Choroid plexus epithelial cell (primary cell): ENCODE measurements at regions not wholly inside any gene's neighbourhood (a gene's known extent, or its start where the extent isn't known, plus 50 kb on each side); places are given as distances from the start of the nearest gene placed in this dataset.
A peak's percentile ranks its signal among the peaks of the same experiment; 100 is the strongest.

Experiments
- DNase-seq: peaks from one replicate; pipeline ENCODE4 v3.0.0-alpha.2; 2010; ENCODE audit warnings: low read depth
- H3K4me3 ChIP-seq: 2 replicates; pipeline ENCODE4 v1.5.1; 2011; ENCODE audit warnings: low read depth, mild to moderate bottlenecking, control low read depth, low read length, moderate library complexity
- TF ChIP-seq, protein P1 (sequence below): conservative IDR thresholded peaks from 2 replicates; pipeline ENCODE4 v1.5.1; 2011; ENCODE audit warnings: low read depth, mild to moderate bottlenecking, control low read depth, inconsistent platforms, low read length, moderate library complexity

DNA sequence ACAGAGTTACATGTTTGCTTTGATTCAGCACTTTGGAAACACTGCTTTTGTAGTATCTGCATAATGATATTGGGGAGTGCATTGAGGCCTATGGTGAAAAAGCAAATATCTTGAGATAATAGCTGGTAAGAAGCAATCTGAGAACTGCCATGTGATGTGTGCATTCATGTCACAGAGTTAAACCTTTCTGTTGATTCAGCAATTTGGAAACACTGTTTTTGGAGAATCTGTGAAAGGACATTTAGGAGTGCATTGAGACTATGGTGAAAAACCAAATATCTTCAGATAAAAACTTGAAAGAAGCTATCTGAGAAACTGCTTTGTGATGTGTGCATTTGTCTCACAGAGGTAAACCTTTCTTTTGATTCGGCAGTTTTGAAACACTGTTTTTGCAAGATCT, 346.8 kb downstream of the OR4C45 start:
- no peak overlapping the region for H3K4me3 ChIP-seq
- no peak for DNase-seq
- TF ChIP-seq, protein P1, sequence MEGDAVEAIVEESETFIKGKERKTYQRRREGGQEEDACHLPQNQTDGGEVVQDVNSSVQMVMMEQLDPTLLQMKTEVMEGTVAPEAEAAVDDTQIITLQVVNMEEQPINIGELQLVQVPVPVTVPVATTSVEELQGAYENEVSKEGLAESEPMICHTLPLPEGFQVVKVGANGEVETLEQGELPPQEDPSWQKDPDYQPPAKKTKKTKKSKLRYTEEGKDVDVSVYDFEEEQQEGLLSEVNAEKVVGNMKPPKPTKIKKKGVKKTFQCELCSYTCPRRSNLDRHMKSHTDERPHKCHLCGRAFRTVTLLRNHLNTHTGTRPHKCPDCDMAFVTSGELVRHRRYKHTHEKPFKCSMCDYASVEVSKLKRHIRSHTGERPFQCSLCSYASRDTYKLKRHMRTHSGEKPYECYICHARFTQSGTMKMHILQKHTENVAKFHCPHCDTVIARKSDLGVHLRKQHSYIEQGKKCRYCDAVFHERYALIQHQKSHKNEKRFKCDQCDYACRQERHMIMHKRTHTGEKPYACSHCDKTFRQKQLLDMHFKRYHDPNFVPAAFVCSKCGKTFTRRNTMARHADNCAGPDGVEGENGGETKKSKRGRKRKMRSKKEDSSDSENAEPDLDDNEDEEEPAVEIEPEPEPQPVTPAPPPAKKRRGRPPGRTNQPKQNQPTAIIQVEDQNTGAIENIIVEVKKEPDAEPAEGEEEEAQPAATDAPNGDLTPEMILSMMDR = no peak

DNA sequence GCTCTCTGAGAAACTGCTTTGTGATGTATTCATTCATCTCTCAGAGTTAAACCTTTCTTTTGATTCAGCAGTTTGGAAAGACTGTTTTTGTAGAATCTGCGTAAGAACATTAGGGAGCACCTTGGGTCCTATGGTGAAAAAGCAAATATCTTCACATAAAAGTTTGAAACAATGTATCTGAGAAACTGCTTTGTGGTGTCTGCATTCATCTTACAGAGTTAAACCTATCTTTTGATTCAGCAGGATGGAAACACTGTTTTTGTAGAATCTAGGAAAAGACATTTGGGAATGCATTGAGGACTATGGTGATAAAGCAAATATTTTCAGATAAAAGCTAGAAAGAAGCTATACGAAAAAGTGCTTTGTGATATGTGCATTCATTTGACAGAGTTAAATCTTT, 361.3 kb downstream of the OR4C45 start:
- no peak for DNase-seq
- TF ChIP-seq, protein P1 = no peak
- H3K4me3 ChIP-seq = no peak overlapping the region

DNA sequence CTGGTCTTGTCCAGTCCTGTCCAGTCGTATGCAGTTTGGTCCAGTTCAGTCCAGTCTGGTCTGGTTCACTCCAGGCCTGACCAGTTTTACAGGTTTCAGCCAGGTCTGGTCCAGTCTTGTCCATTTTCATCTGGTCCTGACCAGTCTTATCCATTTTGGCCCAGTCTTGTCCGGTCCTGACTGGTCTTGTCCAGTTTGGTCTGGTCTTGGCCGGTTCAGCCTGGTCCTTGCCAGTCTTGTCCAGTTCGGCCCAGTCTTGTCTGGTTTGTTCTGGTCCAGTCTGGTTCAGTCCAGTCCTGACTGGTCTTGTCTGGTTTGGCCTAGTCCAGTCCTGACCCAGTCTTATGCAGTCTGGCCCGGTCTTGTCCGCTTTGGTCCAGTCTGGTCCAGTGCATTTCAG, 380.2 kb downstream of the OR4C45 start:
- H3K4me3 ChIP-seq = no peak overlapping the region
- no peak for DNase-seq
- TF ChIP-seq, protein P1 = no peak

DNA sequence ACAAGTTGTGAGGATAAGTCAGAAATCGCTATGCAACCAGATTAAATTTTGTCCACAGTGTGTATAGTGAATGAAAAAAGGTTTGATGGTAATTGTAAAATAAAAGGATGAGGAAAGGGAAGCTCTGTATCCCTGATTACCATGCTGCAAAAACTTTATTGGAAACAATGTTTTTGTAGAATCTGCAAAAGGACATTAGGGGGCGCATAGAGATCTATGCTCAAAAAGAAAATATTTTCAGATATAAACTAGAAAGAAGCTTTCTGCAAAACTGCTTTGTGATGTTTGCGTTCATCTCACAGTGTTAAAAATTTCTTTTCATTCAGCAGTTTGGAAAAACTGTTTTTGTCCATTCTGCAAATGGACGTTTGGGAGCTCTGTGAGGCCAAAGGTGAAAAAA, 390.5 kb downstream of the OR4C45 start:
- TF ChIP-seq, protein P1 = no peak
- peak; percentile 1 for DNase-seq
- no peak overlapping the region for H3K4me3 ChIP-seq
